ENCODE measurements at regions not wholly inside any gene's neighbourhood (a gene's known extent, or its start where the extent isn't known, plus 50 kb on each side); places are given as distances from the start of the nearest gene placed in this dataset.
A peak's percentile ranks its signal among the peaks of the same experiment; 100 is the strongest.

DNA sequence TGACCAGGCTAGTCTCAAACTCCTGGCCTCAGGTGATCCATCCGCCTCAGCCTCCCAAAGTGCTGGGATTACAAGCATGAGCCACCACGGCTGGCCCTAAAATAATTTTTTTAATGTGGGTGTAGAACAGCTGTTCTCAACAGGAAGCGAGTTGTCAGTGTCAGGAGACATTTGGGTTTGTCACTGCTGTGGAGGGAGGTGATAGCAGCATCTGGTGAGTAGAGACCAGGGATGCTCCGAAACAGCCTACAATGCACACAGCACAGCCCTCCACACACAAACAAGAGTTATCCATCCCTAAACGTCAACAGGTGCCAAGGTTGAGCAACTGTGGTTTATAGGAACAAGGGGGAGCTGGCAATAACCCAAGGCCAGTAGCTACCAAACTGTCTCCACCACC is 243.4 kb upstream of the STS start:
- DNase-seq = no peak

DNA sequence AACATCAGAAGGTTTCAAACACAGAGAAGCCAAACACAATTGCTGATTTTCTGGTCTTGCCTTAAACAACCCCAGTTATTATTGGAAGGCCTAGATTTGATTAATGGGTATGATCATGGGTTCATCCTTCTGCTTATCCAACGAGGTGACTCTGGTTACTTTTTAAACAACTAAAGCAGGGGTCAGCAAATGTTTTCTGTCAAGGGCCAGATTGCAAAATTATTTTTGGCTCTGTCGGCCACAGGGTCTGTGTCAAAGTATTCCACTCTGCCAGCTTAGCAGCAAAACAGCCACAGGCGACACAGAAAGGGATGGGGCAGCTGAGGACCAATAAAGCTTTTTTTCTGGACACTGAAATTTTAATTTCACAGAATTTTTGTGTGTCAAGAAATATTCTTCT is 249.1 kb upstream of the STS start:
- no peak for DNase-seq

DNA sequence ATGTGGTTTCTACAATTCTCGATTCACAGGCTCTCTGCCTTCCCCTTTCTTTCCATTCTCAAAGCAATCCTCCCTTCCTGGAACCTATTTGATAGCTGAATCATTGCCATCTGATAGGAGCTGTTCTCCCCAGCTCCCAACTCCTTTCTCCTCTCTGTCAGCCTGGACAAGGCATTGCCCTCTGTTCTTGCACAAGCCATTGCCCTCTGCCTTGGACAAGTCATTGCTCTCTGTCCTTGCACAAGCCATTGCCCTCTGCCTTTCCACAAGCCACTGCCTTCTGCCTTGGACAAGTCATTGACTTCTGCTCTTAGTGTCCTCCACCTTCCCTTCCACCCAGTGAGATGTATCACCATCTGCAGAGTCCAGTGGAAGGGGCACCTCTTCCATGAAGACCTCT is 256.1 kb upstream of the STS start:
- no peak for DNase-seq

DNA sequence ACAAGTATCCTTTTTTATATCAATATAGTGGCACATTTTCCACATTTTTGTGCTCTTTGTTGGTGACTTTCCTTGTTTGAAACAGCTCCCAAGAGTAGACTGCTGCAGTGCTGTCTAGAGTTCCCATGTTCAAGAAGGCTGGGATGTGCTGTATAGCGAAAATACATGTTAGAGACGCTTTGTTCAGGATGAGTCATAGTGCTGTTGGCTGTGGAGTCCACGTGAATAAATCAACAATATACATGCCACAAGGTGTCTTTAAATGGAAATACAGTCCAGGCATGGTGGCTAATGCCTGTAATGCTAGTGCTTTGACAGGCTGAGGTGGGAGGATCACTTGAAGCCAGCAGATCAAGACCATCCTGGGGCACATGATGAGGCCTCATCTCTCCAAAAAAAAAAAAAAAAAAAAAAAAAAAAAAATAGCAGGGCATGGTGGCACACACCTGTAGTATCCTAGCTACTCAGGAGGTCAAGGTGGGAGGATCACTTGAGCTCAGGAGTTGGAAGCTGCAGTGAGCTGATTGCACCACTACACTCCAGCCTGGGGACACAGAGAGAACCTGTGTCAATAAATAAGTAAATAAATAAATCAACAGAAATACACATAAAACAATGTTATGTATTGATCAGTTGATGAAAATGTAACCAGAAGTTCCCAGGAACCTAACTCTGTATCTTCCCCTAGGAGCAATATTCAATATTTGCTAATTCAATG is 256.8 kb upstream of the STS start:
- DNase-seq = no peak

DNA sequence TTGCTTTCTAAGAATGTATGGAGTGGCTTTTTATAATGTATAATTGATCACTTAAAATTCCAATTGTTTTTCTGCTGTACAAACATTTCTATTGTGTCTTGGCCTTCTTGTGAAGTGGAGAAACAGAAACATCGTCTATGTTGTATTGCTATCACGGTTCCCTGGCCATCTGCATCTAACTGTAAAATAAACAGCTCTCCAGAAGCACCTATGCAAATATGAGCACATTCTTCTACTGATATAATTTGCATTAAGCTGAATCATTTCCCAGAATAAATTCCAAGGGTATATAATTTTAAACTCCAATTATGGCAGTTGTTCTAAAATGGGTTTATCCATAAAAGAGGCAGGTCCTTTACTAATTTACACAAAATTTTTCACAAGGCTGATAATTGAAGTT is 261.6 kb upstream of the STS start:
- DNase-seq = no peak

DNA sequence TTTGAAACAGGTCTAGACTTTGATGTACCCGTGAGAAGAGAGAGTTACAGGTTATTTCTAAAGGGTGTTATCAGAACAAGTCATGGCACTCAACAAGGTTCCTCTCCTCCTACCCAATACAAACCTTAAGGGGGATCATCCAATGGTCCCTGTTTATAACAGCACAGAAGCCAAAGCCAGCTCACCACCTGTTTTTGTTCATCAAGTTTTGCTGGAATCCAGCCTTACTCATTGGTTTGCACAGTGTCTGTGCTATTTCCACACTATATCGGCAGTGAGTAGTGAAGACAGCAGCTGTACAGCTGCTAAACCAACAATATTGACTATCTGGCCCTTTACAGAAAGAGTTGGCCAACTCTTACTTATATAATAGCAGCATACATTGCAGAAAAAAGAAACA is 262.1 kb upstream of the STS start:
- DNase-seq = no peak

DNA sequence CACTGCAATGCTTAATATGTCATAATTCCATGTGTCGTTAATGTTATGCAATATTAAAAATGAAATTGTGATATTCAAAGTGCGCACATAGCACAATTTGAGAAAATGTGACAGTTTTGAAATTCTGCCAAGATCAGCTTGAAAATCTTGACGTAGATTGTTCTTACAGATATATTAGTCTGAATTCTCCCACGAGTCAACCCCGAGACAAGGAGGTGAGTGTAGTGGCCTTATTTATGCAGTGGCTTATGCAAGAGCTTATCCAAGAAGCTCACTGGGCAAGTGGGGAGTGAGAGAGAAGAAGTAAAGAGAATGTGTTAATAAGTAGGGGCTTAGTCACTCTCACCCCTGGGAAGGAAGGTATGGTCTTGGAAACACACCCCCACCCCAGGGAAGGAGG is 286.1 kb upstream of the STS start:
- no peak for DNase-seq

DNA sequence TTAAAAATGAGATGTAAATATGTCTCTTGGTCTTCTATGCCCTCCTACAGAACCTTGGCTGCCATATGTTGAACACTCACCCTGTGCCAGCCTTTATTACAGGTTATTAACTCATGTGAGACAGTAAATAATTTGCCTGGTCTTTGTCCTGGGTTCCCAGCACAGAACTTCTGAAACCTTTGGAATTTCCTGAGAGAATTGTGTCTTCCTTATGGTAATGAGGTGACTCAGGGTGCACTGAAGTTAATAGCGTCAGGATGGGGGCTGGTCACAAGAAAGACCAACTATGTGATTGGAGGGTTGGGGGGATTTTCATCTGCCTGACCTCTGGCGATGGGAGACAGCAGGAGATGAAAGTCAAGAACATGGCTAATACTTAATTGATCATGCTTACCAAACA is 289.8 kb upstream of the STS start:
- no peak for DNase-seq

DNA sequence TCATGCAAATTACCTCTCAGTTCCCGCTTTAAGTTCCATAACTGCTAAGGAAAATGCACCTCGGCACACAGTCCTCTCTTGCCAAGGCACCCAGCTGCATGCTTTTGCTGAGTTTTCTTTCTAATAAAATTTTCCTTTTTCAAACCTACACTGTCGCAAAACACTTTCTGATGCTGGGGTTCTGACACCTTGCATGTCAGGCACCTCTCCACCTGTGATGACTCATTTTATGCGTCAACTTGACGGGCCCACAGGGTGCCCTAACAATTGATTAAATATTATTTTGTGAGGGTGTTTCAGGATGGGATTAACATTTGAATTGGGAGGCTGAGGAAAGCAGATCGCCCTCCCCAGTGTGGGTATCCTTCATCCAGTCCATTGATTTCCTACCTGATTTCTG is 291.0 kb upstream of the STS start:
- no peak for DNase-seq

DNA sequence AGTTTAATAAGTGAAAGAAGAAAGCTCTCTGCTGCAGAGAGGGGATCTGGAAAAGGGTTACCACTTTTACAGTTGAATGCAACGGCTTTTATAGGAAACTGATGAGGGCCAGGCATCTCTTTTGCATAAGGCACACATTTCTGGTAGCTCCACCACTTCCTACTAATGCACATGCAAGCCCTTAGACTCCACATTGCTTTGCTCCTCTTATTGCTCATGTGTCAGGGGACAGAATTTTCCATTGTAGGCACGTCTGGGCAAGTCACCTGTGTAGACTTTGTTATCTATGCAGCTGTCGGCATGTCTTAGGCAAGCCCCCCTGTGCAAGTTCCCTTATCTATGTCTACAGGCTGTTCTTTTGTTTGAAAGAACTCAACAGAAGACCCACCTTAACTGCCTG is 294.6 kb upstream of the STS start:
- no peak for DNase-seq

DNA sequence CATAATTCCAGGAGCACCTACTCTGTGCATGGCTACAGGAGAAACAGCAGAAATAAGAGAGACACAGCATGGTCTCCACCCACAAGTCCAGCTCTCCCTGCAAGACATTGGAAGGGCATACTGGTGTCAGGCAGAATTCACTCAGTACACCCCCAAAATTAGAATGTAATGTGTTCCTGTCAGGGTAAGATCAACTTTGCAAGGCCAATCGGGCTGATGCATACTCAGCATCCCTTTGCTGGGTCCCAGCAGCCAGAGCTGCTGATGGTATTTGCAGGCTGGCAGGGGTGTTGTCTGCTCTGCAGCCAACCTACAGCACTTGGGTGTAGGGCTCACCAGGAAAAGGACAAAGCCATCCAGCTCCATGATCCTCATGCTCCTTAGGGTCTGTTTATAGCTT is 295.4 kb upstream of the STS start:
- DNase-seq = no peak

DNA sequence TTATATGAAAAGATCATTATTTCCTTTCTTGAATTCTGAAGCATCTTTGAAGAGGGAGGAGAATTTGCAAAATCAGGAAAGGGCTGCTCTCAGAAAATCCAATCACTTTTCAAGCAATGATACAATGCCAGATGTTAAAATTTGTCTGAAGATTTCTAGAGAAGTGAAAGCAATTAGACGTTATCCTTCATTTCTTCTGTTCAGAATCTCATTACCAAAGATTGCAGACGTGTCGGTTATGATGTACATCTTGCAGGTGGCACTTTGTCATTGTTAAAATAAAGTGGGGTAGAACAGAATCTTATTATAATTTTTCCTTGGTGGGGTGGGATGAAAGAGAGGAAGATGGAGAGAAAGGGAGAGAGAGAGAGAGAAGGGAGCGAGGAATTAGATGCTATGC is 296.4 kb upstream of the STS start:
- no peak for DNase-seq

DNA sequence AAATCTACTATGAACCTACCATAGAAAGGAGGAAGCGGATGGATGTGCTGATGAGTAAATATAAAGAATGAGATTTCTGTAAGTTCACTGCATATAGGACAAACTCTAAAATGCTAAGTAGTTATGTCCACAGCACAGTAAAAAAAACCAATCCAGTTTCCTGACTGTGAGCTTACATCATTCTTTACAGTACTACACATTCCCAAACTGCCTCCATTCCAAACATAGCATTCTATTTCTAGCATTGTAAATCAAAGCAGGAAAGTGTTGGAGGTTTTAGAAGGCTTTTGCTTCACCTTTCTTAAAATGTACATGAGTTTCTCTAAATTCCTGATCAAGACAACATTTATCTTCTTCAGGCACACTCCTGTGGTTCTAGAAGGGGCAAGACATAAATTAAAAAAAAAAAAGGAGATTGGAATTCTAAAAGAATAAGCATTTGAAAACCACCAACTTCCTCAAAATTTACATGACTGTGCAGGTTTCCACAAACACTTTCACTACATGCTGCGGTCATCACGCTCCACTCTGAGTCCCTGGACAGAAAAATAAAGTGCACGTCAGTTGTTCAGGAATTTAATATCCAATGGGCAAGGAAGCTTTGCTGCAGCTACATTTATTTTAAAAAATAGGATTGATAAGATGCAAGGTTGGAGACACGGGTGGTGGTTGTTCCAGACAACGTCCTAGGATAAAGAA is 297.6 kb upstream of the STS start:
- DNase-seq = peak; percentile 52

DNA sequence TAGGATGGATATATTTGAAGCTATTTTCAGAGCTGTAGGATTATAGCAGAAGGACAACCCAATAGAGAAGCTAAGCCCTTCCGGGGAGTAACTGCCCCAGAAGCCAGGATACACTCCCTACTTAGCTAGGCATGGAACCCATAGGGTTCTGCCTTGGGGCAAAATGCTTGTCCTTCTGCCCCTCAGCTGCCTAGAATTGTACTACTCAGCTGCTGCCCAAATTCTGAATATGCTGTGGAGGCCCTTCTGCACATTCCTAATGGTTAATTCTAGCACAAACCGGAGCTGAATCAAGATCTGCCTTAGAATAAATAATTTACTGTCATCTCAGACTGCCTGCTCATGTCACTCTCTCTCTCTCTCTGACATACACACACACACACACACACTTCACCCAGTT is 297.7 kb upstream of the VCX3A start:
- no peak for DNase-seq

DNA sequence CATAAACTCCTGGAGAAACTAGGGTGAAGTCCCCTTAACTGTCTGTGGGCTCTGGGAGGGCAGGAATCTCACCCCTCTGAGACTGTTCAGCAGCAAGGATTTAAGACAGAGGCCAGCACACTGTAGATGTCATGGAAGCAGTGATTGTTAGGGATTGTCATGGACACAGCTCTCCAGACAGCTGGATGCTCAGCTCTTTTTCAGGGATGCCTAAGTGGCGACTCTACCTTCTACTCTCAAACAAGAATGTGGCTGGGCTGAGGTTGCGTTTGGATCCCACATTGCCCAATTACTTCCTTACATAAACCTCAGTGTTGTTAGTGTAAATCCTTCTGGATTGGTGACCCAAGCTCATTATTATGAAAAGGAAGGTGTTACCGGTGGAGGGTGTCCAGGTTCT is 291.9 kb upstream of the VCX3A start:
- DNase-seq = no peak

DNA sequence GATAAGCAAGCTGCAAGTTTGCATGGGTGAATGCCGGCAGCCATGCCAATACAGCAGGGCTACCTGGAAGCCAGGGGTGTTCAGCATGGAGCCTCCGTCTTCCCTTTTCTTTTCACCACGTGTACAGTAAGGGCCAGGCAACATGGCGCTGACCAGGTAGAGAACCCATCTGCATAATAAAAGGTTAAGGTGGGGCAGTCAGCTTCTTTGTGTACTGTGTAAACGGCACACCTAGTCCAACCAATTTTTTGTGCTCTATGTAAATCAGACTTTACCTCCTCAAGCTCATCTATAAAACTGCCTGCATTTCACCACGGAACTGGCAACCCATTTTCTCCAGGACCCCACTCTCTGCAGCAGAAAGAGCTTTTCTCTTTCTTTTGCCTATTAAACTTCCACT is 286.8 kb upstream of the VCX3A start:
- DNase-seq = no peak

DNA sequence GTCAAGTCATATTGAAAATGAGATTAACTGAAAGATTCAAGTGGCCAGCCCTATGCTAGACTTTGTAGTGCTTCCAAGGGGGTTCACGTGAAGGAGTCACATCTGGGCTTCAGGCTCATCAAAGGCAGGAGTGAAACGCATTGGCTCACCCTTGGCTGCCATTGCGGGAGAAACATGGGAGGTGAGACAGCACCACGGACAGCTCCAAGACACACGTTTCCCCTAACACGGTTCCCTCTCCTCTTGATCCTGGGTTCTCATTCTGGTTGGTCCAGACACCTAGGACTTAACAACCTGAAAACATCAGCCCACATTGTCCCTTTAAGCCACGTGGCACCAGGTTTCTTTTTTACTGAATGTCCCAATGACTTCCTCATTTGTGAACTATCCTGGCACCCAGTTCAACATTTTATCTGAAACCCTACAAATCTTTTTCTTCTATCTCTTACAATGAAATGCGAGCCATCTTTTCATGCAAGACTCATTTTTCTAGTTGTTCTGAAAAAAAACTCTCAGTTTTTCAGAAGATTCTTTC is 279.0 kb upstream of the VCX3A start:
- no peak for DNase-seq

DNA sequence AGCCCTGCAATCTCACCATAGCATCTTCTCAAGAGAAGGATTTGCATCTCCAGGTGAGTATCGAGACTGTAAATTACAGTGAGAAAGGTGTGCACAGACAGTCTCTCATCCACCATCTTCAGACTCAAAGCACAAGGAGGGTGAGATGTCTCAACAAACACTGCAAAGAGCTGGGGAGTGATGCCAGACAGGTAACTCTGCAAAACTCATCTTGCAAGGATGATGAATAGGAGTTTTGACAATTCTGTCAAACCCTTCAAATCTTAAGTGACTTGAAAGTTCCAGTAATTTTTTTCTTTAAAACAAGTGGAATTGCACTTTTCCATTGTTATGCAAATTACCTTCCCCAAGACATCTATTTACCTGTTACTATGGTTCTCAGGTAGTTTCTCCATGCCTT is 277.2 kb upstream of the VCX3A start:
- no peak for DNase-seq

DNA sequence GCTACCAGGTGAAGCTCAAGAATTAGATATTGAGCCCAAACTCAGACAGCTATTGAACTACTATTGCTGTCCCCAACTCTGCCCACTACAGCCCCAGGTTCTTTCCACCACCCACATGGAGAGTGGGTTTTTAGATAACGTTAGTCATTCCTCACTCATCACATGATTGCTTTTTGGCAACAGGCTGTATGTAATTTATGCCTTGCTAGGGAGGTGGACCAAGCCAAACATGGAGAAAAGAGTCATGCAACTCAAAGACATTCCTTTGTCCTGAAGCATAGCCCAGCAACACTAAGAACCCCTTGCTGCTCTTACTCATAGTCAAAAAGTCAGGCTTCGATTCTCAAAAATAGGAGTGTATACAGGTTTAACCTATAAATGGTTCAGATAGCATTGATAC is 275.9 kb upstream of the VCX3A start:
- peak; percentile 52 for DNase-seq

DNA sequence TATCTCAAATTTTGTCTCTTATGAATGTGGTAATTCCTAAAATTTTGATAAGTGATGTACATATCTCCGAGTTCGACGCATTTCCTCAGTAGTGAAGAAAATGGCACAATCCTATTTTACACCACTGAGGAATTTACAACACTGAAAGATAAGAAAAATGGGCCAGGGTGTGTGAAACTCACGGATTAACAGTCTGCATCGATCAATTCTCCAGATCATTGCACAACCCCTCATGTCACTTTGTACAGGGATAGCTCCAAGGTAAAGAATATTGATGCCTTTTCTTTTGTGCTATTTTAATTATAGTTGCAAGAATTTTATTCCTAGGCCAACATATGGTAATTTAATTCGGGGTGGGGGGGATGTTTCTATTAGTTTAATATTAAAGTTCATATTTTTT is 268.7 kb upstream of the VCX3A start:
- DNase-seq = no peak

DNA sequence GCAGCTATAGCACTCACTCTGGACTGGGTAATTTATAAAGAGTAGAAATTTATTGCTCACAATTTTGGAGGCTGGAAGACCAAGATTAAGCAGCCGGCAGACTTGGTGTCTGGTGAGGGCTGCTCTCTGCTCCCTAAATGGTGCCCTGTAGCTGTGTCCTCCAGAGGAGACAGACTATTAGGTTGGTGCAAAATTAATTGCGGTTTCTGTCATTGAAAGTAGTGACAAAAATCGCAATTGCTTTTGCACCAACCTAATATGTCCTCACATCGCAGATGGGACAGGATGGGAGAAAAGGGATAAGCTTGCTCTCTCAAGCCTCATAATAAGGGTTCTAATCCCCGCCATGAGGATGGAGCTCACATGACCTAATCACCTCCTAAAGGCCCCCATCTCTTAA is 258.1 kb upstream of the VCX3A start:
- no peak for DNase-seq

DNA sequence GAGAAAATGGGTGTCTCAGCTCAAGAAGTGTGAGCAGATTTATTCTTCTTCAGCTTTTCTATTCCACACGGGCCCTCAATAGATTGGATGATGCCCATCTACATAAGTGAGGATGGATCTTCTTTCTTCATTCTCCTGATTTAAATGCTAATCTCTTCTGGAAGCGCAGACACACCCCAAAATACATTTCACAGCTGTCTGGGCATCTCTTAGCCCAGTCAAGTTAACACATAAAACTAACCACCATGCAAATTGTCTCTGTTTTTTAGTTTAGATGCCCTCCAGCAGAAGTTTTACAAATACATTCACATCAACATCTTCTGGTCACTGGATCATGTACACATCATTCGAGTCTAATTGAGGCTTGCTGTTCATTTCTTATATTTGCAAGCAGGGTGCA is 249.0 kb upstream of the VCX3A start:
- DNase-seq = no peak

DNA sequence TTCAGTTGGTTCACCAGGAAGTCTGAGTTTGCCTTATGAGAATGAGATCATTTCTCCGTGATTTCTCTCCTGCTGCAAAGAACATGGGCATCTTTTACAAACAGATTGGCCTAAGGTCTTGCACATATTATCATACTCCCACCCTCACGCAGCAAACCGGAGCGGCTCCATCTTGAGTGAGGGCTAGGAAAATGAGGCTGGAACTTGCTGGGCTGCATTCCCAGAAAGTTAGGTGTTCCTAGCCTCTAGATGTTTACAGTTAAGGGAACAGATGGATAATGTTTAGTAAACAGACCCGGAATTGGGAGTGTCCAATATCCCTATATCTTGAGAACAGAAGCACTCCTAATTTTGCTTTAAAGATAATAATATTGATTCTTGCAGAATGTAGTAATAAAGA is 247.9 kb upstream of the VCX3A start:
- DNase-seq = no peak

DNA sequence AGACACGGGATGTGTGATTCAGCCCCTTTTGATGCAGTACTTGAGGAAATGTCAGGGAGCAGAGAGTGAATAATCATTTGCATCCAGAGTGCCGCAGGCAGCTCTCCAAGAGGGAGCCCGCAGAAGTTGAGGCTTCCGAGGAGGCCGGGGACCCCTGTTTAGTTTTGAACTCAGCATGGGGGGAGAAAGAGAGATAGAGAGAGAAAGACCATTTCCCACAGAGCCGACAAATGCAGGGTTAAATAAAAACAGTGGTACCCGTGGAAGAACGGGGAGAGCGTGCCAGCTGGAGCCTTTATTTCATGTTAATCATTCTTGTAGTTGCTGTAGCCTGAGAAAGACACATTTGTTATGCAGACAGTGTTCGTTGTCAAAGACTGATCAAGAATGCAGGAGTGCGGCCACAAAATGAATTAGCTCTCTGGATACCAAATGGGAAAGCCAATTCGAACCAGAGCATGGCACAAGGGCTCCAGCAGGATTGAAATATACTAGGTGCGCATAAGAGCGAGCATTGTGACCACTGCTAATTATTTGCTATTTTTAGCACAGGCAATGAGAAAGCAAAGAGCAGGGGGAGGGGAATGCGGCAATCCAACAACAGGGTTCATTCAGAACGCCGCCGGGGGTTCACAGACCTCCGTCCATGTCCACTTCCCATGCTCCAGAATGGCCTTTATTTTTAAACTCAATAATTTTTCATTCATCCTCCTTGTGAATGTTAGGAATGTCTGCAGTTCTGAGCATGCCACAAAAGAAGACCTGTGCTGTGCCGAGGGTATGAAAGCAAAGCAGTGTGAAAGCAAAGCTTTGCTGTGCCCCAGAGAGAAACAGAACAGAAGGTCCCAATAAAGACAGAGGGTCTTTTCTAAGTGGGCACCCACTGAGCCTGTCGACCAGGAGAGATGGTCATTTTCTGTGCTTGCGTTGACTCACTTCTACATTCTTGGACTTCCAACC is 243.9 kb upstream of the VCX3A start:
- no peak for DNase-seq

Measured in fibroblast of skin of right quadriceps (primary cell).